Activated T-cell treated with anti-CD3 and anti-CD28 coated beads, Interleukin-2, amount 50 U/mL, for 4 hours (primary cell): ENCODE measurements at regions not wholly inside any gene's neighbourhood (a gene's known extent, or its start where the extent isn't known, plus 50 kb on each side); places are given as distances from the start of the nearest gene placed in this dataset.

Experiments used
- ATAC-seq, 2 donors: fragments of 200-7000 bp; cut with Tn5 transposase; one replicate each; pipeline ENCODE4 v1.10.0; 2021
- DNase-seq: peaks from one replicate; pipeline ENCODE4 v3.0.0-alpha.2; 2020
- H3K27me3 Mint-ChIP-seq: one replicate; pipeline ENCODE4 v1.8.0; 2021; ENCODE audit warnings: low read depth, mixed read lengths
- H3K36me3 Mint-ChIP-seq: one replicate; pipeline ENCODE4 v1.8.0; 2022; ENCODE audit warnings: mixed read lengths; ENCODE audit not compliant: insufficient read depth
- H3K4me1 Mint-ChIP-seq: one replicate; pipeline ENCODE4 v1.8.0; 2021; ENCODE audit warnings: low read depth, mixed read lengths
- H3K4me3 Mint-ChIP-seq: one replicate; pipeline ENCODE4 v1.8.0; 2021; ENCODE audit warnings: mild to moderate bottlenecking, moderate library complexity, mixed read lengths
- H3K9me3 Mint-ChIP-seq: one replicate; pipeline ENCODE4 v1.8.0; 2021; ENCODE audit warnings: mixed read lengths

GRCh38 chr4:13970349-13970748, 342.8 kb upstream of the BOD1L1 start:
- Mint-ChIP-seq H3K36me3 (no peaks in the 10 kb centered on the region), H3K27me3 (no peaks in the 10 kb centered on the region), H3K9me3 (no peaks in the 10 kb centered on the region), H3K4me3 (no peak overlapping the region), H3K4me1 (no peaks in the 10 kb centered on the region)
- ATAC-seq (no peak), DNase-seq (no peak)

GRCh38 chr4:13977746-13978145, 350.2 kb upstream of the BOD1L1 start:
- Mint-ChIP-seq H3K4me1 (peaks cover 2% of the 10 kb centered on the region), H3K4me3 (no peak overlapping the region), H3K27me3 (peaks cover 6% of the 10 kb centered on the region), H3K36me3 (no peaks in the 10 kb centered on the region), H3K9me3 (peaks cover 5% of the 10 kb centered on the region)
- ATAC-seq = peak in 1 of 2 donors; percentile 14
- DNase-seq = no peak

GRCh38 chr4:13980317-13981310, 353.1 kb upstream of the BOD1L1 start:
- no peak overlapping the region for H3K4me3 Mint-ChIP-seq
- H3K9me3 Mint-ChIP-seq = peaks cover 5% of the 10 kb centered on the region
- H3K27me3 Mint-ChIP-seq = peaks cover 6% of the 10 kb centered on the region
- H3K4me1 Mint-ChIP-seq = peaks cover 2% of the 10 kb centered on the region
- ATAC-seq (peak; percentile 51 to 72), DNase-seq (no peak)
- H3K36me3 Mint-ChIP-seq = no peaks in the 10 kb centered on the region

GRCh38 chr4:13981499-13981898, 354.0 kb upstream of the BOD1L1 start:
- Mint-ChIP-seq H3K4me3 (no peak overlapping the region), H3K36me3 (no peaks in the 10 kb centered on the region), H3K4me1 (peaks cover 2% of the 10 kb centered on the region)

GRCh38 chr4:13982010-13982409, 354.5 kb upstream of the BOD1L1 start:
- H3K9me3 Mint-ChIP-seq = peaks cover 5% of the 10 kb centered on the region
- no peaks in the 10 kb centered on the region for H3K36me3 Mint-ChIP-seq
- peaks cover 2% of the 10 kb centered on the region for H3K4me1 Mint-ChIP-seq
- DNase-seq (no peak), ATAC-seq (no peak)
- H3K4me3 Mint-ChIP-seq = no peak overlapping the region
- H3K27me3 Mint-ChIP-seq = peaks cover 6% of the 10 kb centered on the region

More at GRCh38 chr4:13981499-13981898, 354.0 kb upstream of the BOD1L1 start:
- no peak for DNase-seq
- H3K27me3 Mint-ChIP-seq = peaks cover 6% of the 10 kb centered on the region
- ATAC-seq = no peak
- H3K9me3 Mint-ChIP-seq = peaks cover 5% of the 10 kb centered on the region

GRCh38 chr4:13983189-13983790, 355.8 kb upstream of the BOD1L1 start:
- DNase-seq (no peak), ATAC-seq (no peak)
- peaks cover 6% of the 10 kb centered on the region for H3K27me3 Mint-ChIP-seq
- H3K9me3 Mint-ChIP-seq = peaks cover 5% of the 10 kb centered on the region
- no peak overlapping the region for H3K4me3 Mint-ChIP-seq
- no peaks in the 10 kb centered on the region for H3K36me3 Mint-ChIP-seq
- peaks cover 2% of the 10 kb centered on the region for H3K4me1 Mint-ChIP-seq

GRCh38 chr4:13984991-13985800, 357.7 kb upstream of the BOD1L1 start:
- Mint-ChIP-seq H3K4me1 (peaks cover 2% of the 10 kb centered on the region), H3K4me3 (no peak overlapping the region)

GRCh38 chr4:13985837-13986236, 358.3 kb upstream of the BOD1L1 start:
- no peak overlapping the region for H3K4me3 Mint-ChIP-seq
- no peaks in the 10 kb centered on the region for H3K36me3 Mint-ChIP-seq
- H3K9me3 Mint-ChIP-seq = no peaks in the 10 kb centered on the region
- peaks cover 3% of the 10 kb centered on the region for H3K27me3 Mint-ChIP-seq
- peaks cover 2% of the 10 kb centered on the region for H3K4me1 Mint-ChIP-seq
- ATAC-seq (no peak), DNase-seq (no peak)

More at GRCh38 chr4:13984991-13985800, 357.7 kb upstream of the BOD1L1 start:
- H3K36me3 Mint-ChIP-seq = no peaks in the 10 kb centered on the region
- peaks cover 3% of the 10 kb centered on the region for H3K27me3 Mint-ChIP-seq
- ATAC-seq (no peak), DNase-seq (no peak)
- H3K9me3 Mint-ChIP-seq = no peaks in the 10 kb centered on the region

- ATAC-seq (no peak), DNase-seq (no peak)
- Mint-ChIP-seq H3K36me3 (no peaks in the 10 kb centered on the region), H3K27me3 (peaks cover 3% of the 10 kb centered on the region), H3K9me3 (no peaks in the 10 kb centered on the region), H3K4me1 (peaks cover 2% of the 10 kb centered on the region), H3K4me3 (no peak overlapping the region)
These were observed 359.0 kb upstream of the BOD1L1 start for GRCh38 chr4:13986548-13986947.

GRCh38 chr4:13988353-13989305, 361.1 kb upstream of the BOD1L1 start:
- H3K27me3 Mint-ChIP-seq = no peaks in the 10 kb centered on the region
- H3K36me3 Mint-ChIP-seq = no peaks in the 10 kb centered on the region
- no peak for DNase-seq
- no peaks in the 10 kb centered on the region for H3K9me3 Mint-ChIP-seq
- ATAC-seq = no peak
- no peak overlapping the region for H3K4me3 Mint-ChIP-seq
- no peaks in the 10 kb centered on the region for H3K4me1 Mint-ChIP-seq

GRCh38 chr4:13989501-13989900, 362.0 kb upstream of the BOD1L1 start:
- Mint-ChIP-seq H3K36me3 (no peaks in the 10 kb centered on the region), H3K4me3 (no peak overlapping the region), H3K9me3 (no peaks in the 10 kb centered on the region), H3K4me1 (no peaks in the 10 kb centered on the region), H3K27me3 (no peaks in the 10 kb centered on the region)
- ATAC-seq = no peak
- DNase-seq = no peak

GRCh38 chr4:13990596-13991589, 363.4 kb upstream of the BOD1L1 start:
- Mint-ChIP-seq H3K9me3 (no peaks in the 10 kb centered on the region), H3K36me3 (no peaks in the 10 kb centered on the region), H3K4me3 (no peak overlapping the region), H3K4me1 (no peaks in the 10 kb centered on the region), H3K27me3 (no peaks in the 10 kb centered on the region)
- DNase-seq (no peak), ATAC-seq (no peak)
